ENCODE measurements at regions not wholly inside any gene's neighbourhood (a gene's known extent, or its start where the extent isn't known, plus 50 kb on each side); places are given as distances from the start of the nearest gene placed in this dataset.

DNA sequence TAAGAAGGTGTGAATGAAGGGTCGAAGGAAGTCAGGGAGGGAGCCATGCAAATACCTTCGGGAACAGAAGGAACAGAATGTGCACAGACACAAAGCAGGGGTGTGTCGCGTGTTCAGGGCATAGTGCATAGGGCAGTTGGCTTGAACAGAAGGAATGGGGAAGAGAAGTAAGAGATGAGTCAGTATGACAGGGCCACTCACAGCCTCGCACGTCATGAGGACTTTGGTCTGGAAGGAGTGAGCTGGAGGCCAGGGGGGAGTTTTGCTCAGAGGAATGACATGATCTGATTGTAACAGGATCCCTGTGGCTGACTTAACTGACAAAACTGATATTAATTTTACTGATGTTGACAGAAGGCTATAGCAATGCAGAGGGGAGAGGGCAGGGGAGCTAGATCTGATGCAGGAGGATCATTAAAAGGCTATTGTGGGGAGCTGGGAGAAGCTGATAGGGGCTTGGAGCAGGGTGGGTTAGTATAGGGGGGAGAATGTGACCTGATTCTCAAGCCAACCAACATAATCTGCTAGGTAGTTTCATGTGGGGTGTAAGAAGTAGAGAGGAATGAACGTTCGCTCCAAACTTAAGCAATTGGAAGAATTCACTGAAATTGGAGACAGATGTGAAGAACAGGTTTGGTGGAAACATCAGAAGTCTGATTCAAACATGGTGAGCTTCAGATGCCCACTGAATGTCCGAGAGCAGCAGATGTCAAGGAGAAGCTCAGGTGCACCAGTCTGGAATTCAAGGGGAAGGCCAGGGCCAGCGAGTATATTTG lies 60.4 kb upstream of the COPS8 start (continued):
- TF ChIP-seq ZHX1 (CRISPR knock-in tag; IDR thresholded peaks at IDR 0.05; ENCODE audit: low read depth) = no peak
- no peak for TF ChIP-seq TBX3 (IDR thresholded peaks at IDR 0.05; ENCODE audit: borderline replicate concordance)
- TF ChIP-seq ZNF7 (CRISPR knock-in tag; IDR thresholded peaks at IDR 0.05) = no peak
- TF ChIP-seq MEF2D (CRISPR knock-in tag; IDR thresholded peaks at IDR 0.05) = peak; percentile 32; the same call in 1 of the 2 replicates
- no peak for TF ChIP-seq PAF1 (CRISPR knock-in tag; IDR thresholded peaks at IDR 0.05)
- no peak for TF ChIP-seq ZC3H13 (CRISPR knock-in tag; IDR thresholded peaks at IDR 0.05)
- TF ChIP-seq REXO4 (CRISPR knock-in tag; IDR thresholded peaks at IDR 0.05; ENCODE audit: borderline replicate concordance) = no peak
- no peak for TF ChIP-seq ZNF883 (CRISPR knock-in tag; IDR thresholded peaks at IDR 0.05; ENCODE audit: not compliant biosample characterization)
- TF ChIP-seq RBM22 (optimal IDR thresholded peaks at IDR 0.05; ENCODE audit: low read length) = no peak
- TF ChIP-seq SAP130 (CRISPR knock-in tag; IDR thresholded peaks at IDR 0.05; ENCODE audit: low read depth) = peak; percentile 70
- no peak for TF ChIP-seq ZBTB8A (CRISPR knock-in tag; IDR thresholded peaks at IDR 0.05; ENCODE audit: borderline replicate concordance, low read depth)
- no peak for TF ChIP-seq SYNCRIP (IDR thresholded peaks at IDR 0.05; ENCODE audit: insufficient read depth, low read depth, low read length)
- TF ChIP-seq ZNF839 (CRISPR knock-in tag; IDR thresholded peaks at IDR 0.05; ENCODE audit: borderline replicate concordance) = no peak
- no peak for TF ChIP-seq ERF (CRISPR knock-in tag; IDR thresholded peaks at IDR 0.05)
- TF ChIP-seq CHD4 (IDR thresholded peaks at IDR 0.05; ENCODE audit: borderline replicate concordance, low read length) = no peak; the same call in 1 of the 2 replicates
- no peak for TF ChIP-seq ZNF3 (CRISPR knock-in tag; IDR thresholded peaks at IDR 0.05)
- no peak for TF ChIP-seq SMYD3 (CRISPR knock-in tag; IDR thresholded peaks at IDR 0.05)
- no peak for TF ChIP-seq EZH2 (conservative IDR thresholded peaks at IDR 0.05; ENCODE audit: low read depth, low read length)
- peak; percentile 65; the same call in 1 of the 2 replicates for TF ChIP-seq HBP1 (CRISPR knock-in tag; IDR thresholded peaks at IDR 0.05; ENCODE audit: low read depth)
- TF ChIP-seq KLF11 (CRISPR knock-in tag; IDR thresholded peaks at IDR 0.05) = no peak
- TF ChIP-seq RARG (CRISPR knock-in tag; IDR thresholded peaks at IDR 0.05; ENCODE audit: low read depth) = no peak
- TF ChIP-seq ZNF724P (CRISPR knock-in tag; IDR thresholded peaks at IDR 0.05; ENCODE audit: borderline replicate concordance) = no peak
- TF ChIP-seq ISL2 (CRISPR knock-in tag; IDR thresholded peaks at IDR 0.05) = no peak
- TF ChIP-seq ZNF225 (CRISPR knock-in tag; IDR thresholded peaks at IDR 0.05) = no peak
- no peak for TF ChIP-seq ZMAT3 (CRISPR knock-in tag; conservative IDR thresholded peaks at IDR 0.05)
- no peak; the same call in 1 of the 2 replicates for TF ChIP-seq RXRA (CRISPR knock-in tag; IDR thresholded peaks at IDR 0.05)
- no peak for TF ChIP-seq NFRKB (IDR thresholded peaks at IDR 0.05)
- TF ChIP-seq ZNF800 (CRISPR knock-in tag; IDR thresholded peaks at IDR 0.05) = no peak

Data from HepG2 (cell line).